Memory B cell (primary cell): ENCODE measurements at regions not wholly inside any gene's neighbourhood (a gene's known extent, or its start where the extent isn't known, plus 50 kb on each side); places are given as distances from the start of the nearest gene placed in this dataset.
"Not testable (repeated sequence)": the region's sequence is repeated elsewhere in the genome, so short reads cannot be mapped to it uniquely, and the experiment has no call there.

Source experiments
- ATAC-seq: fragments of 150-1000 bp; cut with Tn5 transposase; 2 replicates; pipeline ENCODE4 v1.10.0; 2021; ENCODE audit warnings: low read depth, mild to moderate bottlenecking, moderate library complexity
- DNase-seq, 2 donors: peaks; one replicate each; pipeline ENCODE4 v3.0.0; 2022; ENCODE audit warnings: low spot score in 2 of 2
- H3K27ac Mint-ChIP-seq: one replicate; pipeline ENCODE4 v1.8.0; 2022; ENCODE audit warnings: mild to moderate bottlenecking, moderate library complexity, mixed read lengths
- H3K27me3 Mint-ChIP-seq: one replicate; pipeline ENCODE4 v1.8.0; 2022; ENCODE audit warnings: mixed read lengths
- H3K36me3 Mint-ChIP-seq: one replicate; pipeline ENCODE4 v1.8.0; 2022; ENCODE audit warnings: mild to moderate bottlenecking, mixed read lengths
- H3K4me1 Mint-ChIP-seq: one replicate; pipeline ENCODE4 v1.8.0; 2022; ENCODE audit warnings: mixed read lengths
- H3K4me3 Mint-ChIP-seq: one replicate; pipeline ENCODE4 v1.8.0; 2022; ENCODE audit warnings: mild to moderate bottlenecking, moderate library complexity, mixed read lengths
- H3K9me3 Mint-ChIP-seq: one replicate; pipeline ENCODE4 v1.8.0; 2022; ENCODE audit warnings: mixed read lengths

- Mint-ChIP-seq H3K4me1 (no peaks in the 10 kb centered on the region), H3K36me3 (no peaks in the 10 kb centered on the region), H3K27me3 (no peaks in the 10 kb centered on the region), H3K4me3 (no peak overlapping the region), H3K9me3 (peaks cover 4% of the 10 kb centered on the region), H3K27ac (no peak overlapping the region)
- DNase-seq: no peak
- no peak for ATAC-seq
Measured at GRCh38 chr4:12053556-12053955, 624.9 kb upstream of the HS3ST1 start.

DNA sequence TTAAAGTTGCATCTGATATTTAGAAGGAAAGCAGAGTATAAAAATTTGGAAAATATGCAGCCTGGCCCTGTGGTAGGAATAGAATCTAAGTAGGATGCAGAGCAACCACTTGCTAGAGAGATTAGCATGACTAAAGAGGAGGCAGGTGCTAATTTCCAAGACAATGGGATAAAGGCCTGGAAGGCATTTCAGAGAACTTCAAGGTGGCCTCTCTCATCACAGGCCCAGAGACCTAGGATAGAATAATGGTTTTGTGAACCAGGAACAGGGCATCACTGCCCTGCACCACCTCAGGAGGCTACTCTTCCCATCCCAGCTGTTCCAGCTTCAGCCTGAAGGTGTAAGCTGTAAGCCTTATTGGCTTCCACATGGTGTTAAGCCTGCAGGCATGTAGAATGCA is 621.7 kb upstream of the HS3ST1 start:
- Mint-ChIP-seq H3K36me3 (no peaks in the 10 kb centered on the region), H3K27ac (no peak overlapping the region), H3K9me3 (peaks cover 4% of the 10 kb centered on the region), H3K4me1 (no peaks in the 10 kb centered on the region), H3K27me3 (no peaks in the 10 kb centered on the region), H3K4me3 (no peak overlapping the region)
- ATAC-seq (no peak), DNase-seq (no peak)

DNA sequence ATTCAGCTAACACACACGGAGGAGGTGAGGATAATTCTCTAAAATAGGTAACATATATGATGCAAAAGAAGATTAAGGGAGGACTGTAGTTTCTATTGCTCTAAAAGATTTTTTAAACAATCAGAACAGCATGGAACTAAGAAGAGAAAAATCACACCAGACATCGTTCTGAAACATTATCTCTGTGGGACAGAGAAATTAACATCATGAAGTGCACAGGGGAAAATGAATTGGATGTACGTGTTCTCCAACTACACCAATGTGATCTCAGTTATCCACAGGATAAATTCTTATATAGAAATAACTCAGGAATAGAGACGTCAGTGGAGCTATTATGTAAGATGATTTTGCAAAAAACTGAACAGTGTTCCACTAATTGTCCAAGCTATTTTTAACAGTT is 614.1 kb upstream of the HS3ST1 start:
- peaks cover 6% of the 10 kb centered on the region for H3K9me3 Mint-ChIP-seq
- H3K27me3 Mint-ChIP-seq: no peaks in the 10 kb centered on the region
- H3K4me1 Mint-ChIP-seq: no peaks in the 10 kb centered on the region
- DNase-seq (no peak), ATAC-seq (no peak)
- H3K27ac Mint-ChIP-seq: no peak overlapping the region
- H3K4me3 Mint-ChIP-seq: no peak overlapping the region
- H3K36me3 Mint-ChIP-seq: no peaks in the 10 kb centered on the region

- no peaks in the 10 kb centered on the region for H3K27me3 Mint-ChIP-seq
- H3K27ac Mint-ChIP-seq: no peak overlapping the region
- DNase-seq (no peak), ATAC-seq (no peak)
- no peaks in the 10 kb centered on the region for H3K36me3 Mint-ChIP-seq
- no peak overlapping the region for H3K4me3 Mint-ChIP-seq
- H3K4me1 Mint-ChIP-seq: no peaks in the 10 kb centered on the region
- H3K9me3 Mint-ChIP-seq: peaks cover 6% of the 10 kb centered on the region
Measured at GRCh38 chr4:12041828-12042227, 613.1 kb upstream of the HS3ST1 start.

DNA sequence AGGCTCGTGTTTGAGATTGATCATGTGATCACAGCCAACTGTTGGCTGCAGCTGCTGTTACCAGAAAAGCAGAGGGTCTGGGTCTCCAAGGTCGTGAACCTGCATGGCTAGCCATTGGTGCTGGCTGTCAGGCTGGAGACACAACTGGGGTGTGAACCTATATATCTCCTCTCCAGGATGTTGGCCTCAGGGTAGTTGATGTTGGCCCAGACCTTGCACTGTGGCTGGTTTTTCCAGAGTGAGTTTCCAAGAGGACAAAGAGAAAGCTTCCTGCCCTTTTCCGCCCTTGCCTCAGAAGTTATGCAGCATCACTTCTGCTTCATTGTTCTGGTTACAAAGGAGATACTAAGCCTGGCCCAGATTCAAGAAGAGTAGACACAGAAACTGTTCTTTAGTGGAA is 607.8 kb upstream of the HS3ST1 start:
- no peaks in the 10 kb centered on the region for H3K36me3 Mint-ChIP-seq
- H3K27me3 Mint-ChIP-seq: no peaks in the 10 kb centered on the region
- DNase-seq (no peak), ATAC-seq (no peak)
- no peaks in the 10 kb centered on the region for H3K4me1 Mint-ChIP-seq
- H3K4me3 Mint-ChIP-seq: no peak overlapping the region
- no peak overlapping the region for H3K27ac Mint-ChIP-seq
- peaks cover 6% of the 10 kb centered on the region for H3K9me3 Mint-ChIP-seq

GRCh38 chr4:12028258-12028657 is 599.6 kb upstream of the HS3ST1 start:
- ATAC-seq: no peak
- Mint-ChIP-seq H3K36me3 (no peaks in the 10 kb centered on the region), H3K4me1 (no peaks in the 10 kb centered on the region), H3K9me3 (peaks cover 7% of the 10 kb centered on the region), H3K4me3 (no peak overlapping the region), H3K27me3 (no peaks in the 10 kb centered on the region), H3K27ac (no peak overlapping the region)
- no peak for DNase-seq

GRCh38 chr4:12022409-12022808 is 593.7 kb upstream of the HS3ST1 start:
- ATAC-seq (no peak), DNase-seq (no peak)
- Mint-ChIP-seq H3K36me3 (no peaks in the 10 kb centered on the region), H3K4me1 (no peaks in the 10 kb centered on the region), H3K27me3 (no peaks in the 10 kb centered on the region), H3K9me3 (peaks cover 12% of the 10 kb centered on the region), H3K4me3 (no peak overlapping the region), H3K27ac (no peak overlapping the region)

GRCh38 chr4:12016729-12017128 is 588.0 kb upstream of the HS3ST1 start:
- H3K9me3 Mint-ChIP-seq: peaks cover 12% of the 10 kb centered on the region

GRCh38 chr4:12005471-12005870 is 576.8 kb upstream of the HS3ST1 start:
- no peak for DNase-seq
- Mint-ChIP-seq H3K27ac (no peak overlapping the region), H3K4me1 (no peaks in the 10 kb centered on the region), H3K9me3 (peaks cover 3% of the 10 kb centered on the region), H3K27me3 (no peaks in the 10 kb centered on the region), H3K36me3 (no peaks in the 10 kb centered on the region), H3K4me3 (no peak overlapping the region)
- ATAC-seq: no peak

More at GRCh38 chr4:12016729-12017128, 588.0 kb upstream of the HS3ST1 start:
- ATAC-seq (no peak), DNase-seq (no peak)
- H3K36me3 Mint-ChIP-seq: no peaks in the 10 kb centered on the region
- no peaks in the 10 kb centered on the region for H3K4me1 Mint-ChIP-seq
- no peaks in the 10 kb centered on the region for H3K27me3 Mint-ChIP-seq
- no peak overlapping the region for H3K27ac Mint-ChIP-seq
- H3K4me3 Mint-ChIP-seq: no peak overlapping the region

DNA sequence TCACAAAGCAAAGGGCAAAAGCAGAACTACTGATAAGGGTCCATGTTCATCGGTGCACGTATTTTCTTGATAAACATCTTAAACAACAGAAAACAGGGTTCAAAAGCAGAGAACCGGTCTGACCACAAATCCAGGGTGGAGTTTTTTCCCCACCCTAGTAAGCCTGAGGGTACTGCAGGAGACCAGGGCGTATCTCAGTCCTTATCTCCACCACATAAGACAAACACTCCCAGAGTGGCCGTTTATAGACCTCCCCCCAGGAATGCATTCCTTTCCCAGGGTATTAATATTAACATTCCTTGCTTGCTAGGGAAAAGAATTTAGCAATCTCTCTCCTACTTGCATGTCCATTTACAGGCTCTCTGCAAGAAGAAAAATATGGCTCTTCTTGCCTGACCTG is 567.9 kb upstream of the HS3ST1 start:
- ATAC-seq, H3K4me3 Mint-ChIP-seq, DNase-seq, H3K27ac Mint-ChIP-seq, H3K27me3 Mint-ChIP-seq, H3K4me1 Mint-ChIP-seq, H3K36me3 Mint-ChIP-seq: not testable (repeated sequence)
- peaks cover 12% of the 10 kb centered on the region for H3K9me3 Mint-ChIP-seq

GRCh38 chr4:11976726-11977263 is 548.1 kb upstream of the HS3ST1 start:
- ATAC-seq: no peak
- Mint-ChIP-seq H3K4me3 (no peak overlapping the region), H3K36me3 (no peaks in the 10 kb centered on the region), H3K27ac (no peak overlapping the region), H3K4me1 (no peaks in the 10 kb centered on the region), H3K27me3 (no peaks in the 10 kb centered on the region), H3K9me3 (peaks cover 2% of the 10 kb centered on the region)
- DNase-seq: no peak

DNA sequence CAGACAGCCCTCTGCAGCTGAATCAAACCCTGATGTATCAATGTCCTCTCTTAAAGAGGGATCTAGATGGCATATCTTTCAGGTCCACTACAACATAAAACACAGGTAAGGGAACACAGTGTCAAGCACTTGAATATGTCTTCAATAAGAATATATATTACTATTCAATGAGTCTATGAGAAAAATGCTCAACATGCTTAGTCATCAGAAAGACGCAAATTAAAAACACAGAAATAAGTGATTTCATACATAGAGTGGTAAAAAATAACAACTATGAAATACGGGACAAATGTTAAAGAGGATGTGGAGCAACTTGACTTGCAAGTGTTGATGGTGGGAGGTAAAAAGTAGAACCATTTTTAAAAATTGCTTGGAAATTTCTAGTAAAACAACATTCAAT is 544.6 kb upstream of the HS3ST1 start:
- Mint-ChIP-seq H3K27ac (no peak overlapping the region), H3K4me1 (no peaks in the 10 kb centered on the region), H3K4me3 (no peak overlapping the region), H3K36me3 (no peaks in the 10 kb centered on the region), H3K9me3 (no peaks in the 10 kb centered on the region), H3K27me3 (no peaks in the 10 kb centered on the region)
- DNase-seq (no peak), ATAC-seq (no peak)

DNA sequence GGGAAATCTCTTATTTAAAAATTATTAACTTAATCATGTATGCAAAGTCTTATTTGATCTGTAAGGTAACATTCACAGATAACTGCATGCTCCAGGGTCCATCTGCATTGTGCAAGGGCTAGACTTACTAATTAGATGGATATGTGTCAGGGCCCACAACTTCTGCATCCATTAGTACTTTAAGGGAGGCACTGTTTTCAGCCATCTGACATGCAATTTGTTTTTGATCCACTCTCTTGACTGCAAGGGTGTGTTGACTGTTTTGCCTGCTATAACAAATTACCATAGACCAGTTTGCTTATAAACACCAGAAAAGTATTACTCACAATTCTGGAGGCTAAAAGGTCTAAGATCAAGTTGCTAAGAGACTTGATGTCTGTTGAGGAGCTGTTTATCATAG is 542.1 kb upstream of the HS3ST1 start:
- no peaks in the 10 kb centered on the region for H3K4me1 Mint-ChIP-seq
- H3K4me3 Mint-ChIP-seq: no peak overlapping the region
- H3K9me3 Mint-ChIP-seq: no peaks in the 10 kb centered on the region
- no peak for ATAC-seq
- H3K27ac Mint-ChIP-seq: no peak overlapping the region
- no peak for DNase-seq
- H3K27me3 Mint-ChIP-seq: no peaks in the 10 kb centered on the region
- H3K36me3 Mint-ChIP-seq: no peaks in the 10 kb centered on the region

DNA sequence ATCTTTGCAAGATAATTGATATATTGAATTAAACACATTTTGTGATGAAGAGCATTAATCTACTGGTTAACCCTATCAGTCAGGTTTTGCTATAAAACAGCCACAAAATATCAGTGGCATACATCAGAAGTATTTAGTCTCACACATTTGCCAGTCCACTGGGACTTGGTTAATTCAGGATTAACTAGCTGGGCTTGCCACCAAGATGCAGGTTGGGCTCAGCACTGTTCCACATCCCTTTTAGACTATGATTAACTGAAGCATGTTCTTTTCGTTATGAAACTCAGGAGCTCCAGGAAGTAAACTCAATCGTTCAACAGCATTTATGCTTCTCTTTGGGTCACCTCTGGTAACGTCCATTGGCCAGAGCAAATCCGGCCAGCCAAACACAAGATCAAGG is 538.1 kb upstream of the HS3ST1 start:
- Mint-ChIP-seq H3K4me1 (no peaks in the 10 kb centered on the region), H3K9me3 (peaks cover 1% of the 10 kb centered on the region), H3K27me3 (no peaks in the 10 kb centered on the region), H3K27ac (no peak overlapping the region), H3K36me3 (no peaks in the 10 kb centered on the region), H3K4me3 (no peak overlapping the region)
- DNase-seq (no peak), ATAC-seq (no peak)

DNA sequence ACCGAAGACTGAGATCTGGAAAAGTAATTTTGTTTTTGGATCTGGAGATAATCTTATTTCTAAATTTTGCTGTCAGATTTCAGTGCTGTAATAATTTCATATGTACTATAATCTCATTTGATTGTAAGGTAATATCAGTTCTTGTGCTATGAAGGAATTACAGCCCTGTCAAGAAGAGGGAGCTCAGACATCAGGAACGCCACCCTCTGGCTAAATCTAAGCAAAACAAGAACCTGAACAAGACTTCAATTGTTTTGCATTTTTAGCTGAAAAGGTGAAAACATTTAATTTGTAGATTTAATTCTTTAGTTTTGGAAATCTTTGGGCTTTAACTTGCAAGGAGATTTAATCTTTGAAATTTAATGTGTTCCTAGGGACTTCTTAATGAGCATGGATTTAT is 525.4 kb upstream of the HS3ST1 start:
- H3K27ac Mint-ChIP-seq: no peak overlapping the region
- peaks cover 3% of the 10 kb centered on the region for H3K9me3 Mint-ChIP-seq
- no peaks in the 10 kb centered on the region for H3K4me1 Mint-ChIP-seq
- DNase-seq (no peak), ATAC-seq (no peak)
- H3K27me3 Mint-ChIP-seq: no peaks in the 10 kb centered on the region
- no peaks in the 10 kb centered on the region for H3K36me3 Mint-ChIP-seq
- no peak overlapping the region for H3K4me3 Mint-ChIP-seq
